Right cardiac atrium (tissue), 5 donors: ENCODE measurements at regions not wholly inside any gene's neighbourhood (a gene's known extent, or its start where the extent isn't known, plus 50 kb on each side); places are given as distances from the start of the nearest gene placed in this dataset.

Experiments
- ATAC-seq, 2 donors: fragments of 200-7000 bp; cut with Tn5 transposase; one replicate each; pipeline versions ENCODE4 v1.8.0 to v1.9.1; 2020; ENCODE audit warnings: moderate library complexity in 2 of 2, mild to moderate bottlenecking in 1 of 2
- DNase-seq, 3 donors: peaks; one replicate each; pipeline ENCODE4 v3.0.0-alpha.2; 2020
- H3K27ac ChIP-seq: one replicate; pipeline ENCODE4 v1.5.1; 2013; ENCODE audit warnings: mild to moderate bottlenecking, low read length, control low read depth, moderate library complexity
- H3K27me3 ChIP-seq: one replicate; pipeline ENCODE4 v1.6.1; 2013; ENCODE audit not compliant: control insufficient read depth, insufficient read depth
- H3K4me1 ChIP-seq: one replicate; pipeline ENCODE4 v1.6.1; 2013; ENCODE audit warnings: low read length; ENCODE audit not compliant: control insufficient read depth, insufficient read depth
- H3K4me3 ChIP-seq: one replicate; pipeline ENCODE4 v1.5.1; 2013; ENCODE audit warnings: low read length, control low read depth
- H3K9me3 ChIP-seq: one replicate; pipeline ENCODE4 v1.6.1; 2013; ENCODE audit warnings: low read length; ENCODE audit not compliant: control insufficient read depth
- WGBS: extraction: QIAGEN DNeasy Blood & Tissue Kit; methylation state at CpG from one replicate; pipeline ENCODE4 v1.1.7; 2013; 5-methylcytosine and 5-hydroxymethylcytosine counted together
- intact Hi-C, 4 donors: fragments of 100-400 bp; cut with DNase I; formaldehyde crosslinking; loops; one replicate each; pipeline versions ENCODE4 v1.11.0 to v1.14.0; 2022 to 2023
- donor health status: healthy with polysubstance abuse.
- donor health status: DM: no; HTN: yes; CAD: no.
- donor health status: DM: no; HTN: no; CAD: no.
- donor health status: DM: no; HTN: yes; CAD: no; lungs with severe emphysema.
- donor health status: DM: yes; HTN: yes; CAD: no.

- ATAC-seq (no peak), DNase-seq (peak in 1 of 3 donors; percentile 26)
- intact Hi-C loops: no loop called here
- Histone ChIP-seq H3K9me3 (no peaks in the 10 kb centered on the region), H3K4me3 (no peak overlapping the region), H3K27ac (no peak overlapping the region), H3K27me3 (no peaks in the 10 kb centered on the region), H3K4me1 (peaks cover 5% of the 10 kb centered on the region)
- 89% methylated on average over 7 of the region's 7 CpGs for WGBS
These were observed 61.2 kb upstream of the RXRA start for GRCh38 chr9:134265078-134265477.

GRCh38 chr9:134266418-134266817 is 59.8 kb upstream of the RXRA start:
- no peak for DNase-seq
- intact Hi-C loops: no loop called here
- 95% methylated on average over 2 of the region's 2 CpGs for WGBS

GRCh38 chr9:134267305-134267880 is 58.9 kb upstream of the RXRA start:
- intact Hi-C loops: no loop called here
- ATAC-seq (peak; percentile 4 to 27), DNase-seq (peak in 2 of 3 donors; percentile 17 to 58)
- H3K9me3 ChIP-seq: no peaks in the 10 kb centered on the region
- peaks cover 5% of the 10 kb centered on the region for H3K4me1 ChIP-seq
- H3K27me3 ChIP-seq: no peaks in the 10 kb centered on the region
- H3K27ac ChIP-seq: peak overlapping the region; percentile 10
- 71% methylated on average over 10 of the region's 11 CpGs for WGBS
- H3K4me3 ChIP-seq: no peak overlapping the region

More at GRCh38 chr9:134266418-134266817, 59.8 kb upstream of the RXRA start:
- no peaks in the 10 kb centered on the region for H3K9me3 ChIP-seq
- H3K4me1 ChIP-seq: peaks cover 5% of the 10 kb centered on the region
- H3K4me3 ChIP-seq: no peak overlapping the region
- no peak for ATAC-seq
- no peak overlapping the region for H3K27ac ChIP-seq
- no peaks in the 10 kb centered on the region for H3K27me3 ChIP-seq

GRCh38 chr9:134267881-134268724 is 58.2 kb upstream of the RXRA start:
- ATAC-seq (peak; percentile 61 to 67), DNase-seq (peak in 2 of 3 donors; percentile 60 to 67)
- intact Hi-C loops: no loop called here
- Histone ChIP-seq H3K27me3 (no peaks in the 10 kb centered on the region), H3K9me3 (no peaks in the 10 kb centered on the region), H3K4me3 (no peak overlapping the region), H3K4me1 (peaks cover 5% of the 10 kb centered on the region), H3K27ac (peak overlapping the region; percentile 10)
- 57% methylated on average over 28 of the region's 28 CpGs for WGBS

GRCh38 chr9:134268747-134269146 is 57.5 kb upstream of the RXRA start:
- H3K4me1 ChIP-seq: peaks cover 5% of the 10 kb centered on the region
- intact Hi-C loops: no loop called here
- no peak overlapping the region for H3K27ac ChIP-seq
- H3K9me3 ChIP-seq: no peaks in the 10 kb centered on the region
- ATAC-seq: no peak
- peak in 2 of 3 donors; percentile 19 to 20 for DNase-seq
- H3K4me3 ChIP-seq: no peak overlapping the region
- no peaks in the 10 kb centered on the region for H3K27me3 ChIP-seq
- 85% methylated on average over 6 of the region's 6 CpGs for WGBS

GRCh38 chr9:134271338-134272301 is 54.6 kb upstream of the RXRA start:
- H3K4me1 ChIP-seq: peaks cover 5% of the 10 kb centered on the region
- 78% methylated on average over 24 of the region's 24 CpGs for WGBS
- H3K27me3 ChIP-seq: no peaks in the 10 kb centered on the region
- H3K9me3 ChIP-seq: no peaks in the 10 kb centered on the region
- DNase-seq (peak in 1 of 3 donors; percentile 12), ATAC-seq (no peak)
- no peak overlapping the region for H3K27ac ChIP-seq
- intact Hi-C loops: no loop called here
- no peak overlapping the region for H3K4me3 ChIP-seq

- no peak for DNase-seq
- no peaks in the 10 kb centered on the region for H3K9me3 ChIP-seq
- intact Hi-C loops: no loop called here
- H3K27ac ChIP-seq: no peak overlapping the region
- peaks cover 5% of the 10 kb centered on the region for H3K4me1 ChIP-seq
- 76% methylated on average over 21 of the region's 21 CpGs for WGBS
- H3K27me3 ChIP-seq: no peaks in the 10 kb centered on the region
- no peak overlapping the region for H3K4me3 ChIP-seq
- no peak for ATAC-seq
These were observed 53.8 kb upstream of the RXRA start for GRCh38 chr9:134272302-134273023.

GRCh38 chr9:134273647-134274046 is 52.6 kb upstream of the RXRA start:
- Histone ChIP-seq H3K27ac (no peak overlapping the region), H3K9me3 (no peaks in the 10 kb centered on the region), H3K4me1 (no peaks in the 10 kb centered on the region), H3K27me3 (no peaks in the 10 kb centered on the region), H3K4me3 (no peak overlapping the region)
- ATAC-seq (no peak), DNase-seq (no peak)
- intact Hi-C loops: no loop called here
- WGBS: 95% methylated on average over 5 of the region's 5 CpGs

GRCh38 chr9:134275375-134275774 is 50.9 kb upstream of the RXRA start:
- Histone ChIP-seq H3K27ac (no peak overlapping the region), H3K27me3 (no peaks in the 10 kb centered on the region), H3K4me3 (no peak overlapping the region), H3K9me3 (no peaks in the 10 kb centered on the region), H3K4me1 (no peaks in the 10 kb centered on the region)
- intact Hi-C loops: no loop called here
- DNase-seq (no peak), ATAC-seq (no peak)
- WGBS: 63% methylated on average over 9 of the region's 9 CpGs

- Histone ChIP-seq H3K27ac (no peak overlapping the region), H3K27me3 (no peaks in the 10 kb centered on the region), H3K4me3 (no peak overlapping the region), H3K9me3 (no peaks in the 10 kb centered on the region), H3K4me1 (no peaks in the 10 kb centered on the region)
- intact Hi-C loops: no loop called here
- ATAC-seq (no peak), DNase-seq (peak in 1 of 3 donors; percentile 43)
- 43% methylated on average over 13 of the region's 13 CpGs for WGBS
These were observed 49.6 kb upstream of the RXRA start for GRCh38 chr9:134276453-134277245.
